Gastroesophageal sphincter (tissue), 3 donors: ENCODE measurements at regions not wholly inside any gene's neighbourhood (a gene's known extent, or its start where the extent isn't known, plus 50 kb on each side); places are given as distances from the start of the nearest gene placed in this dataset.

Experiments
- CTCF ChIP-seq, 4 experiments: fragments of 200-600 bp in 2 of 4; fragments of 450-650 bp in 2 of 4; sonication (generic) in 1 of 4; IDR thresholded peaks; one replicate each; pipeline ENCODE4 v1.5.1; 2017 to 2019; ENCODE audit warnings: antibody characterized with exemption in 4 of 4, mild to moderate bottlenecking in 2 of 4, moderate library complexity in 2 of 4
- POLR2A ChIP-seq, 2 donors: fragments of 450-650 bp; IDR thresholded peaks; one replicate each; pipeline ENCODE4 v1.6.1; 2017; ENCODE audit warnings: antibody characterized with exemption in 2 of 2, mild to moderate bottlenecking in 2 of 2, moderate library complexity in 1 of 2
- POLR2AphosphoS5 ChIP-seq: sonication (generic); formaldehyde crosslinking; IDR thresholded peaks from one replicate; pipeline ENCODE4 v1.6.1; 2017; ENCODE audit warnings: antibody characterized with exemption

DNA sequence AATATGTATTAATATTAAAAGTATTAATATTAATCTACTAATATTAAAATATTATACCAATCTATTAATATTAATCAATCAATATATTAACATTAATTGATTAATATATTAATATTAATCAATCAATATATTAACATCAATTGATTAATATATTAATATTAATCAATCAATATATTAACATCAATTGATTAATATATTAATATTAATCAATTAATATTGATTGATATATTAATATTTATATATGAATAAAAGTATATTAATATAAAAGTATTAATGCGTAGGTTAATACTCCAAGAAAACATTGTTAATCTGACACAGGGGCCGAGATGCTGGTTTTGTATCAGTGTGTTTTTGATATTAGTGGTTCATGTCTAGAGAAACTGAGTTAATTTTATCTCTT lies 1430.1 kb upstream of the SEL1L start:
- no peak for TF ChIP-seq POLR2A (IDR thresholded peaks at IDR 0.05)
- no peak for TF ChIP-seq CTCF (IDR thresholded peaks at IDR 0.05)
- TF ChIP-seq POLR2AphosphoS5, result no peak
